Gastroesophageal sphincter (tissue), 3 donors: ENCODE measurements at regions not wholly inside any gene's neighbourhood (a gene's known extent, or its start where the extent isn't known, plus 50 kb on each side); places are given as distances from the start of the nearest gene placed in this dataset.

Experiments
- CTCF ChIP-seq, 4 experiments: fragments of 200-600 bp in 2 of 4; fragments of 450-650 bp in 2 of 4; sonication (generic) in 1 of 4; IDR thresholded peaks; one replicate each; pipeline ENCODE4 v1.5.1; 2017 to 2019; ENCODE audit warnings: antibody characterized with exemption in 4 of 4, mild to moderate bottlenecking in 2 of 4, moderate library complexity in 2 of 4
- POLR2AphosphoS5 ChIP-seq: sonication (generic); formaldehyde crosslinking; IDR thresholded peaks from one replicate; pipeline ENCODE4 v1.6.1; 2017; ENCODE audit warnings: antibody characterized with exemption

DNA sequence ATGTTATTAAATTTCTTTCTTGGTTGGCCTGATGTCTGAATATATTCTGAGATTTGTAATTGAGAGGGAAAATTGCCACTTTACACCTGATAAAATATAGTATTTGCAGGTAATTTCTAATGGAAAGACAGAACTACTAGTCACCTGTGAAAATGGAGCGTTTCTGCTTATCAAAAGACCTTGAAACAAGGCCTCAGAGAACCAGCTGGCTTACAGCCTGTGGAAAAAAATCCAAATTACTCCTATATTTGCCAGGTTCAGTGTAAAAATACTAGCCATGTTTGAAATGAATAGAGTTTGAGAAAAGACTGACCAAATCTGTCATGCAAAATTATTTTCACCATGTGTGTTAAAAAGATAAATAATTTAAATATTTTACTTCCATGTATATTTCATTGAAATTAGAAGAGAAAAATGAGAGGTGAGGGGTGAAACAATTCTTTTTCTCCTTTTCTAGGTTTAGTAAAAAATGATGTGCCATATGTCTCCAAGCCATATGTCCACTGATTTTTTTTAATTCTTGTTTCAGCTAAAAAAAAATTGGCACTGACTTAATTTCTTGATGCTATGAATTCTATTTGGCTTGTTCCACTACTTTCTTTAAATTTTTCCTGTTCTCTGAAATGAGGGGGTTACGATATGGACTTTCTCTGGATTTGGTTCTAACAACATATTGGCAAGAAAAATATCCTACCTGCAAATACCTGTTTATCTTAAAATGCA lies 464.9 kb downstream of the GRXCR1 start:
- TF ChIP-seq POLR2AphosphoS5 (no peak), CTCF (IDR thresholded peaks at IDR 0.05) (no peak)
